ENCODE measurements at regions not wholly inside any gene's neighbourhood (a gene's known extent, or its start where the extent isn't known, plus 50 kb on each side); places are given as distances from the start of the nearest gene placed in this dataset.

DNA sequence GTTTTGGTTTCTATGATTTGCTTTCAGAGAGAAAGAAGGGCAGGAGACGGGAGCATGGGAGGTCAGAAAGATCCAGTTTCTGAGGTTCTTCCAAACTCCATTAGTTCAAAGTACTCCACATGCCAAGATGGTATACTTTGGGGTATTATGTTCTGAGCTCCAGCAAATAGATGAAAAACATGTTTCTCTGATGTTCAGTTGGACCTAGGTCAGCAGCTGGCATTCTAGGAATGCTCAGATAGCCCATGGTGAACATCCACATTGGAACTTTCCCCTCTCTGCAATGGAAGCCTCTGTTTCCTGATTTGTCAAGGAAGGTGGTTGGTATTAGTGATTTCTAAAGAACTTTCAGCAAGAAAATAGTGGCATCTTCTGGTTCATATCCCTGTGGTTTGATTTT, 257.5 kb downstream of the KTN1 start:
- TF ChIP-seq CTCF (IDR thresholded peaks at IDR 0.05) (no peak), POLR2A (IDR thresholded peaks at IDR 0.05) (no peak), POLR2AphosphoS5 (IDR thresholded peaks at IDR 0.05) (no peak), EP300 (IDR thresholded peaks at IDR 0.05; ENCODE audit: low read depth) (no peak)
